ENCODE measurements at regions not wholly inside any gene's neighbourhood (a gene's known extent, or its start where the extent isn't known, plus 50 kb on each side); places are given as distances from the start of the nearest gene placed in this dataset.
"Not testable (repeated sequence)": the region's sequence is repeated elsewhere in the genome, so short reads cannot be mapped to it uniquely, and the experiment has no call there.

GRCh38 chr6:159527351-159527750 lies 165.7 kb downstream of the SOD2 start:
- DNase-seq (ENCODE audit: low read depth in 2 of 3, low spot score in 2 of 3), result no peak

DNA sequence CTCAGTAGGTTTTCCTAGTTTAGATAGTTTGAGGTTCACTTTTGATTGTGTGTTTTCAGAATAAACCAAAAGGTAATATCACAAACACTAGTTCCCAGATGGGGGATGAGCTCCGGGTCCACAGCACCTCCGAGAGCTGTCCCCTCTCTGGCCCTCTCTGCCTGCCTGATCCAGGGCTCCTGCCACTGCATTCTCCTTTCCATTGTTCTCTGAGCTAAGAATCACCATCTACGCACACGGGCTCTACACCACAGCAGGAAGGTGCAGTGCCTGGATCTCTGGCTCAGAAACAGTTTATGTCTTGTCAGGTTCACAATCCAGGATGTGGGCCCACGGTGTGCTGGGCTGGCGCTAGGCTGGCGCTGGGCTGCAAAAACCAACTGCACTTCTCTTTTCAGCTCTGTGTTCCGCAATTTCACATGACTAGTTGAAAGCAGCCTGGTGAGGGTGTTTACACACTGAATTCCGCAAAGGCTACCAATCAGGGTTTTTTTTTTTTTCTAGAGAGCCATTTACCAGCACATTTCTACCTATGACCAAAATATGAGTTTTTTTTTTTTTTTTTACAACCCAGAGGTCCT lies 167.5 kb downstream of the SOD2 start:
- peak in 2 of 3 donors; percentile 11 to 22 for DNase-seq (ENCODE audit: low read depth in 2 of 3, low spot score in 2 of 3)

- no peak for DNase-seq (ENCODE audit: low read depth in 2 of 3, low spot score in 2 of 3)
Observed at GRCh38 chr6:159522877-159523547, 170.0 kb downstream of the SOD2 start.

GRCh38 chr6:159521962-159522361 lies 171.1 kb downstream of the SOD2 start:
- DNase-seq (ENCODE audit: low read depth in 2 of 3, low spot score in 2 of 3), result no peak

DNA sequence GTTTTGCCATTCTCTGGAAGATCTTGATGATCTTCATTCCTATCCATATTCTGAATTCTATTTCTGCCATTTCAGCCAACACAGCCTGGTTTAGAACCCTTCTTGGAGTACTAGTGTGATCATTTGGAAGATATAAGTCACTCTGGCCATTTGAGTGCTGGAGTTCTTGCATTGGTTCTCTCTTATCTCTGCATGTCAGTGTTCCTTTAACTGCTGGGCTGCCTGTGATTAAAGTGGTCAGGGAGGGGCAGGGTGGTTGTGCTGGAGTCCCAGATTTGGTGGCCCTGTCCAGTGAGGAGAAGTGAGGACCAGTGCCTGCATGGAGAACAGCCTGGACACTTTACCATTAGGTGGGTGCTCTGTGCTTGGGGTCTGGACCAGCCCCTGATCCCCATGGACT lies 173.0 kb downstream of the SOD2 start:
- DNase-seq (ENCODE audit: low read depth in 2 of 3, low spot score in 2 of 3), result no peak

- DNase-seq (ENCODE audit: low read depth in 2 of 3, low spot score in 2 of 3), result not testable (repeated sequence)
Observed at GRCh38 chr6:159515811-159516210, 177.2 kb downstream of the SOD2 start.

DNA sequence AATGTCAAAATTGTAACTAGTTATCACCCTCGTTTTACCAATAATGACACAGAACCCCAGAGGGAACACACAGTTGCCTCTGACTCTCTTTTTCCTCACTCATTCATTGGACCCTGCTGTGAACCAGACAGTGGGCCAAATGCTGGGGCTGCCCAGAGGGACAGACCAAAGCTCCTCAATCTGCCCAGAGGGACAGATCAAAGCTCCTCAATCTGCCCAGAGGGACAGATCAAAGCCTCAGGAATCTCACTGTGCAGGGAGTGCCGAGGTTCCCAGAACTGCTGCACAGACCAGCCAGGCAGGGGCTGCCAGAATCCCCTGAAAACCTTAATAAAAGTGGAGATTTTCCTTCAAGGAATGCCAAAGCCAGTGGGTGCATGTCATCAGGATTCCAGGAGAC lies 179.1 kb downstream of the SOD2 start:
- no peak for DNase-seq (ENCODE audit: low read depth in 2 of 3, low spot score in 2 of 3)

- no peak for DNase-seq (ENCODE audit: low read depth in 2 of 3, low spot score in 2 of 3)
Observed at GRCh38 chr6:159513074-159513720, 179.8 kb downstream of the SOD2 start.

DNA sequence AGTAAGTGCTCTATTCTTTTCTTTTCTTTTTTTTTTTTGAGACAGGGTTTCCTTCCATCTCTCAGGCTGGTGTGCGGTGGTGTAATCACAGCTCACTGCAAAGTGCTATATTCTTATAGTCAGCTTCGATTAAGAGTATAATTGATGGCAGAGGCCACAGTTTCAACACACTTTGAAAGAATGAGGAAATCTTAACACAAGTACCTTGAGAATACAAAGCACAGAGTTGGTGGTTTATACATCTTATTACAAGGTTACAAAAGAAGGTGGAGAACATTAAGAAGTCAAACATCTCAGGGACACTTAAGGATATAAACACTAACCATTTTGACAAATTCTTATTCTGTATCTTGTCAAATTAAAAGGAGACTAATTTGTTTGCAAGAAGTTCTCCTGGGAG lies 180.5 kb downstream of the SOD2 start:
- no peak for DNase-seq (ENCODE audit: low read depth in 2 of 3, low spot score in 2 of 3)

DNA sequence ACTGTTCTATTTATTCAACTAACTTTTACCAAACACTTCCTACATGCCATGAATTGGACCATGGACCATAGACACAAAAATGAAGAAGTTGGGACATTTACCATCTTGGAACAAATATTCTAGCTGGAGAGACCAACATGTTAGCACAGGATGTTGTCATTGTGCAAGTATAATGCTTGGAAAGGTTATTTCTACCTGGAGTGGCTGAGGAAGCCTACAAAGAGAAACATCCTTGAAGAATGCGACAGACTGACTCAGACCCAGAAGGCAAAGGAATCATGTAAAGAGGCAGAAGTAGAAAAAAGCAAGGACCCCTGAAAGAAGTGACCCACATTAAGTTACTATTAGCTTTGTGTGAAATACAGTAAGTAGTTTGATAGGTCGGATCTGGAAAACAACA lies 180.9 kb downstream of the SOD2 start:
- no peak for DNase-seq (ENCODE audit: low read depth in 2 of 3, low spot score in 2 of 3)

DNA sequence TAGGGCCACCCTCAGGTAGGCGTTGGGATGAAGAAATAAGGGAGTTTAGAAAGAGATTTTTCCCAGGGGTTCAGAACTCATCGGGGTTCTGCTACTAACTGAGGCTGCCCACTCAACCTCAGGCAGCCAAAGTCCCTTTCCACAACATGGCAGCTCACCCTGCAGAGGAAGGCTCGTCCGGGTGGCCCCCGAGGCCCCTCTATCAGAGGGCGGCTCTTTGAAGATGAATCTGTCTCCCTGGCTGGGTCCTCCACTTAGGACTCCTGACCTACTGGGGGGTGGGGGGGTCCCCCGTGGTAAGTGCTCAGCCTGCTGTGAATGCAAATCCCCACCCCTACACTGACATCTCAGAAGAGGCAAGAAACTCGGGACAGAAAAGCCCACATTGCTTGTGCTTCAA lies 182.9 kb downstream of the SOD2 start:
- no peak for DNase-seq (ENCODE audit: low read depth in 2 of 3, low spot score in 2 of 3)

GRCh38 chr6:159508931-159509330 lies 184.1 kb downstream of the SOD2 start:
- DNase-seq (ENCODE audit: low read depth in 2 of 3, low spot score in 2 of 3), result no peak

DNA sequence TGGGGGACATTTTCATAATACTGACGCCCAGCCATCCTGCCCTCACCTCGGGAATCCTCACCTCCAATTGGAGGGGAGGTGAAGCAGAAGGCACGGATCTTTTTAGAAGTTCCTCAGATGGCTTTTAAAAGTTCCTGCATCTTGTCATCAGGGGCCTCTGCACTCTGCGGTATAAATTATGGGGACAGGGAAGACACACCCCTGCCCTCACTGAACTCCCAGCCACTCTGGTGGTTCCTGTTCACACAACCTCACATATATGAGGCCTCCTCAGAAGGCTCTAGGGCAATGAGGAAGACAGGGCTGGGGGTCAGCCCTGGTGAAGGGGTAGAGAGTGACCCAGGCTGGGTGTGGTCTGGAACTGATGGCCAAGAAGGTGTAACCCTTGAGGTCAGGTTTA lies 187.0 kb downstream of the SOD2 start:
- no peak for DNase-seq (ENCODE audit: low read depth in 2 of 3, low spot score in 2 of 3)

DNA sequence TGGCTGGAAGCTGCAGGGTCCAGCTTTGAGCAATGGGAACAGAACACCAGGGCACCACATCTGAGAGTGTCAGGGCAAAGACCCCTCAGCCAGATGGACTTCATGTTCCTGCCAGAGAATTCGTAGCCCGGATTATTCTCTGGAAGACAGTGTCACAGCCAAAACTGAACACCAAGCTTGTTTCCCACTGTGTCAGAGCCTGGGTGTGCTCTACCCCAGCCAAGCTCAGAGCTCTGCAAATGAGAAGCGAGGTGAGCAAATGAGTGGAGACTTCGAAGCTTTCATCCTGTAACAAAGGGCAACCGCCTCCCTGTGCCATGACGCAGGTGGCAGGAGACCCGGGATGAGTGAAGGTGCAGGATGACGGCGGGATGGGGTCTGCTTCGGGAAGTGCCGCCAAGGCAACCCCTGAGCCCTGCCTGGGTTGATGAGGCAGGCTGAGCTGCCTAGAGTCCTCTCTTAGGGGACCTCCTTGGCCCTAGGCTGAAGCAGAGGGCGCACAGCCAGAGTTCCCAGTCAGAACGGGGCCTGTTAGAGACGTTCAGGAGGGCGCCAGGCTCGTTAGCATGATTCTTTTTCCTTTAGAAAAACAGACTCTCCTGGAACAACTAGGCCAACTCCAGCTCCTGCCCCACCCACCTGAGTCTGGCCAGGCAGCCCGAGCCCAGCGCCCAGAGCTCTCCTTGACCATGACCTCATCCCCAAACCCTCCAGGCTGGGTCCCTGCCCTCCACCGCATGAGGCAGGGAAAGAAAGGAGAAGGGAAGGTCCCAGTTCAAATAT lies 187.7 kb downstream of the SOD2 start:
- no peak for DNase-seq (ENCODE audit: low read depth in 2 of 3, low spot score in 2 of 3)

GRCh38 chr6:159501558-159501957 lies 191.5 kb downstream of the SOD2 start:
- DNase-seq (ENCODE audit: low read depth in 2 of 3, low spot score in 2 of 3), result no peak

- DNase-seq (ENCODE audit: low read depth in 2 of 3, low spot score in 2 of 3), result peak in 2 of 3 donors; percentile 3 to 9
Observed at GRCh38 chr6:159499034-159499433, 194.0 kb downstream of the SOD2 start.

GRCh38 chr6:159494586-159494972 lies 198.5 kb downstream of the SOD2 start:
- no peak for DNase-seq (ENCODE audit: low read depth in 2 of 3, low spot score in 2 of 3)

GRCh38 chr6:159493898-159494585 lies 199.0 kb downstream of the SOD2 start:
- DNase-seq (ENCODE audit: low read depth in 2 of 3, low spot score in 2 of 3), result no peak

GRCh38 chr6:159493231-159493897 lies 199.7 kb downstream of the SOD2 start:
- DNase-seq (ENCODE audit: low read depth in 2 of 3, low spot score in 2 of 3), result no peak

GRCh38 chr6:159490298-159490937 lies 202.6 kb downstream of the SOD2 start:
- no peak for DNase-seq (ENCODE audit: low read depth in 2 of 3, low spot score in 2 of 3)
